COLO829 (cell line): ENCODE measurements at regions not wholly inside any gene's neighbourhood (a gene's known extent, or its start where the extent isn't known, plus 50 kb on each side); places are given as distances from the start of the nearest gene placed in this dataset.

ENCODE experiments used
- DNase-seq: peaks from one replicate; pipeline ENCODE4 v3.0.0; 2012; ENCODE audit warnings: low spot score

DNA sequence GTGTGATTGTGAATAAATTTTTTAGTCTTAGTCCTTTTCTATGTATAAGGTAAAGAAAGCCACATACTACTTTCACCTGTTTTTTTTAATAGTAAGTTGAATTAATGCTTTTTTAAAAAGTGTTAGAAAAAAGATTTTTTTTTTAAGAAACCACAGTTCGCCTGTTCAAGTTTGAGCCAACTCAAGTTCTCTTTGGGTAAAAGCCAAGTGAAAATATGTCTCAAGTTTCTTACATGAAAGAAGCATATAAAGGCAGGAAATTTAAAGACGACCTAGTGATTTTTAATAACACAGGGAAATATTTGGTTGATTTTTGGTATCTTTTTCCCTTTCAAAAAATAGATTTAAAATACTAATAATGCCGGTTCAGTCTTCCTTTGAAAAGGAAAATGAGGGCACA is 369.9 kb upstream of the NR3C2 start:
- DNase-seq: no peak

DNA sequence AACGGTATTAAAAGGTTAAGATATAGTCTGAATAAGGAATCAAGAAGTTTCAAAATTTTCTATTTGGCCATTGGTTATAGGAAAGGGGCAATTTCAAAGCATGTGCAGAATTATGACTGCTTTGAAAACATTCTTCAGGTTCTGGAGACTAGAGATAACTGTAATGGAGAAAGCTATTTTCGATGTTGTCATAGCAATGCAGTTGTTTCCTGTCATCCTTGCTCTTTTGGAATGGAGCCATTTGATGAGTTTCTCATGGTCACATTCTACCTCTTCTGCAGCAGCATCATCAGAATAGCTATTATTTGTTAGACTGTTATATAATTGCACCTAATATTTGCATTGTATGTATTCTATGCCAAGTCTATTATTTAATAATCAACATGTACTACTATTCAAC is 368.2 kb upstream of the NR3C2 start:
- no peak for DNase-seq

- no peak for DNase-seq
These were observed 366.2 kb upstream of the NR3C2 start for GRCh38 chr4:148808416-148808815.

DNA sequence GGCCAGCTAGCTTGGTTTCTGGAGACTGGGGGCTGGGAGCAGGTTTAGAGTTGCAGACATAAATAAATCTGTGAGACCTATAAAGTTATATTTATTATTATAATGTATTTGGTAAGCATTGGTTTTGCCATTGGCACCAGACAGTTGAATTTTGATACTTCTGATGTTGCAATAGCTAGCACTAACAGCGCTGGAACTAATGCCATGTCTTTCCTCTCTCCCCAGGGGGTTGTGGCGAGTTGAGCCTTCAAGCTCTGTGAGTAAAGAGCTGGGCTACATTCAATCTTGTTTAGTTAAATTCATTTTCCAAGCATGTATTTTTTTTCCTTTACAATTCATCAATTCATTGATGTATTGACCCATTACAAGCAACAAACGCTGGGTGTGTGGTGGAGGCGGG is 358.7 kb upstream of the NR3C2 start:
- no peak for DNase-seq

DNA sequence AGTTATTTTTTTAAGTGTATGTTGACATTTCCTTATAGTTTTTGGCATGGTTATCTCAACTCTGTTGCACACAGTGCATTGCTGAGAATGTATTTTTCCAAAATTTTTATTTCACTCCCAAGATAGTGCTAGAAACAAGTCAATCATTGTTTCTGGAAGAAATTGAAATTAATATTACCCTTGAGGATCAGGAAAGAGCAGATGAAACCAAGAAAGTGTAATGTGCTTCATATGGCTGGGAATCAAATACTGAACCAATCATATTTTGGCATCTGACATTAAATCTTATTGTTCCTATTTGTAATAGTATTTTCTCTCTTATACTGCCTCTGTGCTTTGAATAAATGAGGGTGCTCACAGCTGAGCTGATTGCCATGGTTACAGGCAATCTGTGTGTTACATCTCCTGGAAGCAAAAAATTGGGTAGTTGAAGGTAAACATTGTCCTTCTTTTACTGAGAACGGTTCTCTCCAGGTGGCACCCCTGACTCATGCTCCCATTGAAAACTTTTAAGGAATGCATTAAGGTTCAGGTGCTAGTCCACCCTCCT is 358.2 kb upstream of the NR3C2 start:
- DNase-seq: no peak

- DNase-seq: peak; percentile 47
These were observed 353.1 kb upstream of the NR3C2 start for GRCh38 chr4:148795156-148795864.

DNA sequence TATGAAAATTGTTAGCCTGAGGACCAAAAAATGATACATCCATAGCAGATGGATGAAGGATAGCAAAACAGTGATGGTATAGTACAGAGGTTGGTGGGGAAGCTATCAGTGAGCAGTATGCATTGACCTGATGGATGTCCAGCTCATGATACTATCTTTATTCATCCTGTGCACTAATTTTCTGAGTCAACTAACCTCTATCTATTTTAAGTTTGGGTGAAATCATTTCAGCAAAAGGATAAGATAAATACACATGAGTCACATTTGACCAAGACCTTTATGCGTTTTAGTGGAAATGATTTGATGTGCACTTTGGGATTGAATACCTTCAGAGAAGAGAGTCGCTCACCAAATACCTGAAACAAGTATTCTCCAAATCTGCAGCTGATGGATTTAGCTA is 351.0 kb upstream of the NR3C2 start:
- no peak for DNase-seq

DNA sequence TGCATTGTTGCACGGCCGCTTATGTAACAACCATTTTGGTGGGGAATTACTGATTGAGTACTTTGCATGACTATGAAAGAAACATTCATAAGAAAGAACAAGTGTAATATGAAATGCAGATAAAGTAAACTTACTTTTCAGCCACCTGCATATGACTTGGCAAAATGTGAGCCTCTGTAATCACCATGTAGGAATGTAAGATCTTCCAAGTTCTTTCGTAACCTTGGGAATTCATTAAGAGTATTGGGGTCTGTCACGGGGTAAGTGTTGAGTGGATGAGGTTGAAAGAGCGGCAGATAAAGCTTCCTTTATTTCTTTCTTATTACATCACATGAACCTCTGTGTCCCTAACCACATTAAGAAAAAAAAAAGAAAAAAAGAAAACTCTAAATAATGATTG is 348.5 kb upstream of the NR3C2 start:
- peak; percentile 70 for DNase-seq

DNA sequence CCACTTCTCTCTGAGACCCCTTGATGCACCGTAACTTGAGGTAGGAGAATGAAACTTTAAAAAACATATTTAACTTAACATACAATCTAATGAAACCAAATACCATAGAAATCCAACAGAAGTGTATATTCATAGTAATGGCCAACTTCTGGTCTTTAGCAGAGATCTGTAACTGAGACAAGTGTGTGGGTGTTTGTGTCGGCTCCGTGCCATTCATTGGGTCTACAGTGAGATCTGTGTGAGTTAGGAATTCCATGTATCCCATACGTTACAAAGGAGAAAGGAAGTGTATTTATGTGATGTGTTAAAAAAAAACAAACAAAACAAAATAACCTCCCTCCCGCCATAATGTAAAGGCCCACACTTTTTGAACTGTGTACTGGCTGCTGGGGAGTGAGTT is 348.0 kb upstream of the NR3C2 start:
- peak; percentile 53 for DNase-seq

GRCh38 chr4:148787831-148788477 is 345.7 kb upstream of the NR3C2 start:
- no peak for DNase-seq

DNA sequence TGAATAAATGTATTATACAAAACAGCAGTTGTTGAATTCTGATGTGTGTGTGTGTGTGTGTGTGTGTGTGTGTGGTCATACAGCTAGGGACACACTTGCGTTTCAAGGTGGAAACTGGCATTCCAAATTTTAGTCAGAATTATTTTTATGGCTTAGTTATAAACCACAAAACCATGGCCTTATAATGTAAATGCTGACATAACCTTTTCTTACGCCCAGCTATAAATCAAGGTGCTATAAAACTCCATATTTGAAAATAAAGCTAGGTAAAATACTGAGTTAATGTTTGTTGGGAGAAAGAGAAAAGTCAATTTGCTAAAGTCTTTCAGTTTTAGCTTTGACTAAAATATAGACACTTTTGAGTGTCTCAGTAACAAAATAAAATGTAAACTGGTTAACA is 345.1 kb upstream of the NR3C2 start:
- DNase-seq: no peak

GRCh38 chr4:148786699-148787098 is 344.5 kb upstream of the NR3C2 start:
- no peak for DNase-seq

DNA sequence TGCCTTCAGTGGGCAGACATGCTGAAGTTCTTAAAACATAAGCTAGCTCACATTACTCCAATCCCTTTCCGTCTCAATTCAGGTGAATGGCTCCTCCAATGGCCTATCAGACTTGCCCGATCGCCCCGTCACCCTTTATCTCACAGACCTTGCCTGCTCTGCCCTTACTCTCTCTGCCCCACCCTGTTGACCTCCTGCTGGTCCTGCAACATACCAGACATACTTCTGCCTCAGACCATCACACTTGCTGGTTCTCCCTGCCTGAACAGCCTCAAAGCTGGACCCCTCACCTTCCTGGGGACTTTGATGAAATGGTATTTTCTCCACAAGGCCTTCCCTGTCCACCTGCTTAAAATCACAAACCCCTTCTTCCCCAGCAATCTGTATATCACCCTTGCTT is 340.1 kb upstream of the NR3C2 start:
- DNase-seq: no peak

- no peak for DNase-seq
These were observed 338.3 kb upstream of the NR3C2 start for GRCh38 chr4:148780426-148781005.

DNA sequence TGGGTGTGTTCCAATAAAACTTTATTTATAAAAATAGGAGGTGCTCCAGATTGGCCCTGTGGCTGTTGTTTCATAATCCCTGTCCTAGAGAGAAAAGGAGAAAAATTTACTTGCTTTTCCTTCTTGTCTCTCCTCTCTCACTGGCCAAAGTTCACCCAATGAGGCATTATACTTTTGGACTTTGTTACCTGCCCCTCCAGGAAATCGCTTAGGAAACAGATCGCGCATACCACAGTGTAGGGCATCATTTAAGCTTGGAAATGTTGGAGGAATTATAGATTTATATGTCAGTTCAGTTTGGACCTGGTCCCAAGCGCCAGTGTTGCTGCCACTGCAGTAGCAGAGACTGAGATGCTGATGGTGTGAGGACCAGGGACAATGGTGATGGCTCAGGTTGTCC is 337.6 kb upstream of the NR3C2 start:
- DNase-seq: no peak

DNA sequence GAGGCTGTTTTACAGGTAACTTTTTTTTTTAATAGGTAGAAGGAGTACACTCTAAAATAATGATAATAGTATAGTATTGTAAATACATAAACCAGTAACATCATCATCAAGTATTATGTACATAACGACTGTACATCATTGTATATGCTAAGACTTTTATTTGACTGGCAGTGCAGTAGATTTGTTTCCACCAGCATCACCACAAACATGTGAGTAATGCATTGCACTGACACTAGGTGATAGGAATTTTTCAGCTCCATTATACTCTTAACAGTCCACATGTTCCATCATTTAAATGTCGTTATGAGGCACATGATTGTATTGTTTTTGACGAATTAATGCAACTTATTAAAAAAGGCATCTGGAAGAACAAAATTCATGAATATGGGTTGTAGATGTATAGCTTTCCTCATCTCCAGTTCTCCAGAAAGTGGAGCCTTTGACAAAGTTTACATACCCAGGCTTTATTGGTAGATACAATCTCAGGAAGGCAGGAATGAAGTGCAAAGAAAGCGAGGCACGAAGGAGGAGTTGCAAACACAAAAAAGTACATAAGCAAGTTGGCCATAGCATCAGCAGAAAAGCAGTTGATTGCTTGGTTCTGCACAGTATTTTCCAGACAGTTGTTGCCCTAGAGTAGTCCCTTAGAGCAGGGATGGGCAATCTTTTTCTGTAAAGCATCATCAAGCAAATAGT is 336.9 kb upstream of the NR3C2 start:
- no peak for DNase-seq

GRCh38 chr4:148776941-148777340 is 334.7 kb upstream of the NR3C2 start:
- no peak for DNase-seq

- no peak for DNase-seq
These were observed 331.9 kb upstream of the NR3C2 start for GRCh38 chr4:148774134-148774533.

- no peak for DNase-seq
These were observed 331.1 kb upstream of the NR3C2 start for GRCh38 chr4:148773313-148773712.

- DNase-seq: no peak
These were observed 328.6 kb upstream of the NR3C2 start for GRCh38 chr4:148770848-148771247.

DNA sequence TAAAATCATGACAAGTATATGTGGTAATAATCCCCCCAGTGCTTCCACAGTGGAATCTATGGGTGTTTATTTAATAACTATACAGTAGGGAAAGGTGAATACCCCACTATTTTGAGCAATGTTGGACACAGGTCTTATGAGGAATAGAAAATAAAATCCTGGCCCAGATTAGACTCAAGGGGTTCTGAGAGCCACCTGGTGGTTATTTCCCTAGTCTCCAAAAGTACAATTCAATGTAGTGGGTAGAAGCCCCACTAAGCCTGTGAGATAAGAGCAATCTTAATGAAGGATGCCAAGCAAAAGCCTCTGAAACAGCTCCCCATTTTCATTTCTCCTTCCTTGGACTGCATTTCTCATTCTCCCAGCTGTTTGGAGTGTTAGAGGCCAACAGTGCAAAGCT is 328.2 kb upstream of the NR3C2 start:
- no peak for DNase-seq

GRCh38 chr4:148764720-148765119 is 322.5 kb upstream of the NR3C2 start:
- DNase-seq: no peak

DNA sequence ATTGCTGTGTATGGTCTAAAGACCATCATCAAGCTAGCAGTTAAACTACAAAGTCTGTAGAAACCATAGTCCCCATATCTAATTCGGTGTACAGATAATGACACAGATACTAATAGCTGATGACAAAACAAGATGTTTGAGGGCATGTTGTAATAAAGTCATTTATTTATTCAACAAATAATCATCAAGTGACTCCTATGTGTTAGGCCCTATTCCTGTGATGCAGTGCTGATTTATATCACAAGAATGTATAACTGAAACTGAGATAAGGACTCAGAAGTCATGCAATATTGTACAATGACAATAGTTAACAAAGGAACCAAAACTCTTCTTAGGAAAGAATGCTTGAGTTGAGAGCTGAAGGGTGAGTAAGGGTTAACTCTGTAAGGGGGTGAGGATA is 315.0 kb upstream of the NR3C2 start:
- DNase-seq: no peak
